WTC11 (cell line): ENCODE measurements at regions not wholly inside any gene's neighbourhood (a gene's known extent, or its start where the extent isn't known, plus 50 kb on each side); places are given as distances from the start of the nearest gene placed in this dataset.

Experiments used
- ATAC-seq: fragments of 200-7000 bp; cut with Tn5 transposase; 2 replicates; pipeline ENCODE4 v1.10.0; 2021; ENCODE audit warnings: mild to moderate bottlenecking, moderate library complexity
- CTCF ChIA-PET: fragments of 300-600 bp; sonication (Branson Sonifier 250); formaldehyde crosslinking; loops from one replicate; lab custom pipeline; 2021; ENCODE audit warnings: antibody characterized with exemption; lab: Charles Lee
- POLR2A ChIA-PET: fragments of 350-600 bp; sonication (Branson Sonifier 250); formaldehyde crosslinking; loops from one replicate; lab custom pipeline; 2021; ENCODE audit warnings: antibody characterized with exemption; lab: Charles Lee
- DNase-seq: peaks from one replicate; pipeline ENCODE4 v3.0.0; 2021; ENCODE audit warnings: low spot score
- H3K27ac Mint-ChIP-seq: 2 replicates; pipeline ENCODE4 v1.8.0; 2021; ENCODE audit warnings: mixed read lengths
- H3K27me3 Mint-ChIP-seq: 2 replicates; pipeline ENCODE4 v1.8.0; 2021; ENCODE audit warnings: low read depth, mild to moderate bottlenecking, moderate library complexity, mixed read lengths
- H3K36me3 Mint-ChIP-seq: 2 replicates; pipeline ENCODE4 v1.8.0; 2021; ENCODE audit warnings: mixed read lengths
- H3K4me1 Mint-ChIP-seq: 2 replicates; pipeline ENCODE4 v1.8.0; 2022; ENCODE audit warnings: mixed read lengths
- H3K4me3 Mint-ChIP-seq: 2 replicates; pipeline ENCODE4 v1.8.0; 2021; ENCODE audit warnings: mild to moderate bottlenecking, moderate library complexity, mixed read lengths
- H3K9me3 Mint-ChIP-seq: 2 replicates; pipeline ENCODE4 v1.8.0; 2021; ENCODE audit warnings: mixed read lengths
- AFF4 ChIP-seq: sonication (generic); formaldehyde crosslinking; IDR thresholded peaks from 2 replicates; pipeline ENCODE4 v1.8.1; 2023; ENCODE audit warnings: mild to moderate bottlenecking, missing genetic modification reagents, borderline replicate concordance
- AR ChIP-seq: fragments of 250-450 bp; sonication (Bioruptor Pico); IDR thresholded peaks from 2 replicates; pipeline ENCODE4 v1.9.0; 2021; ENCODE audit warnings: mild to moderate bottlenecking
- ATF2 ChIP-seq: sonication (generic); formaldehyde crosslinking; IDR thresholded peaks from 2 replicates; pipeline ENCODE4 v1.8.1; 2022; ENCODE audit warnings: low read depth, missing genetic modification reagents, borderline replicate concordance
- CBFB ChIP-seq: sonication (generic); formaldehyde crosslinking; IDR thresholded peaks from 2 replicates; pipeline ENCODE4 v1.8.1; 2022; ENCODE audit warnings: mild to moderate bottlenecking, low read depth, missing genetic modification reagents
- CDX4 ChIP-seq: fragments of 250-450 bp; sonication (Bioruptor Pico); IDR thresholded peaks from 2 replicates; pipeline ENCODE4 v1.9.0; 2021; ENCODE audit warnings: moderate library complexity, mild to moderate bottlenecking, inconsistent platforms, borderline replicate concordance
- ELF4 ChIP-seq: sonication (generic); formaldehyde crosslinking; IDR thresholded peaks from 2 replicates; pipeline ENCODE4 v1.8.1; 2022; ENCODE audit warnings: low read depth, mild to moderate bottlenecking, moderate library complexity, missing genetic modification reagents
- GABPB1 ChIP-seq: sonication (generic); formaldehyde crosslinking; IDR thresholded peaks from 2 replicates; pipeline ENCODE4 v1.8.1; 2023; ENCODE audit warnings: mild to moderate bottlenecking, missing genetic modification reagents
- GTF2I ChIP-seq: fragments of 250-450 bp; sonication (Bioruptor Pico); conservative IDR thresholded peaks from 2 replicates; pipeline ENCODE4 v1.4.0; 2021; ENCODE audit warnings: mild to moderate bottlenecking
- HMGXB4 ChIP-seq: sonication (generic); formaldehyde crosslinking; IDR thresholded peaks from 2 replicates; pipeline ENCODE4 v1.8.1; 2023; ENCODE audit warnings: mild to moderate bottlenecking, moderate library complexity, missing genetic modification reagents
- JUN ChIP-seq: sonication (generic); formaldehyde crosslinking; IDR thresholded peaks from 2 replicates; pipeline ENCODE4 v1.8.0; 2023; ENCODE audit warnings: mild to moderate bottlenecking, missing genetic modification reagents
- MLX ChIP-seq: sonication (generic); formaldehyde crosslinking; IDR thresholded peaks from 2 replicates; pipeline ENCODE4 v1.8.1; 2023; ENCODE audit warnings: mild to moderate bottlenecking, missing genetic modification reagents, moderate library complexity
- MXD4 ChIP-seq: fragments of 250-450 bp; sonication (Bioruptor Pico); IDR thresholded peaks from 2 replicates; pipeline ENCODE4 v1.8.0; 2021; ENCODE audit warnings: mild to moderate bottlenecking, moderate library complexity, borderline replicate concordance
- MYBL2 ChIP-seq: sonication (generic); formaldehyde crosslinking; IDR thresholded peaks from 2 replicates; pipeline ENCODE4 v1.8.1; 2023; ENCODE audit warnings: mild to moderate bottlenecking, moderate library complexity, missing genetic modification reagents
- NFE2L1 ChIP-seq: sonication (generic); formaldehyde crosslinking; IDR thresholded peaks from 2 replicates; pipeline ENCODE4 v1.8.1; 2023; ENCODE audit warnings: missing genetic modification reagents
- SMAD4 ChIP-seq: sonication (generic); formaldehyde crosslinking; IDR thresholded peaks from 2 replicates; pipeline ENCODE4 v1.8.0; 2022; ENCODE audit warnings: mild to moderate bottlenecking, missing genetic modification reagents
- USF2 ChIP-seq: sonication (generic); formaldehyde crosslinking; IDR thresholded peaks from 2 replicates; pipeline ENCODE4 v1.8.1; 2023; ENCODE audit warnings: mild to moderate bottlenecking, missing genetic modification reagents, moderate library complexity
- ZNF396 ChIP-seq: fragments of 250-450 bp; sonication (Bioruptor Pico); IDR thresholded peaks from 2 replicates; pipeline ENCODE4 v1.8.0; 2021; ENCODE audit warnings: mild to moderate bottlenecking, moderate library complexity, borderline replicate concordance
- ZNF532 ChIP-seq: fragments of 250-450 bp; sonication (Bioruptor Pico); IDR thresholded peaks from 2 replicates; pipeline ENCODE4 v1.9.0; 2021; ENCODE audit warnings: mild to moderate bottlenecking, borderline replicate concordance

GRCh38 chr5:2291146-2291840 is 408.6 kb upstream of the IRX4 start:
- Mint-ChIP-seq H3K4me3 (no peak overlapping the region), H3K36me3 (no peaks in the 10 kb centered on the region), H3K27me3 (no peaks in the 10 kb centered on the region; the same call in 1 of the 2 replicates), H3K9me3 (peaks cover 16% of the 10 kb centered on the region), H3K27ac (no peak overlapping the region), H3K4me1 (peaks cover 29% of the 10 kb centered on the region)
- no peak for DNase-seq
- ChIA-PET CTCF (no interaction called here), POLR2A (no interaction called here)
- TF ChIP-seq USF2 (no peak), ATF2 (no peak), AFF4 (CRISPR knock-in tag) (no peak), JUN (CRISPR knock-in tag) (no peak), GABPB1 (CRISPR knock-in tag) (no peak), CDX4 (no peak), NFE2L1 (no peak), SMAD4 (CRISPR knock-in tag) (no peak), MXD4 (no peak)
- ATAC-seq = no peak

GRCh38 chr5:2289380-2289779 is 406.7 kb upstream of the IRX4 start:
- no peak overlapping the region for H3K27ac Mint-ChIP-seq
- H3K36me3 Mint-ChIP-seq = no peaks in the 10 kb centered on the region
- ChIA-PET POLR2A (no interaction called here), CTCF (no interaction called here)
- H3K27me3 Mint-ChIP-seq = no peaks in the 10 kb centered on the region
- ATAC-seq = no peak
- no peak overlapping the region for H3K4me3 Mint-ChIP-seq
- no peak for DNase-seq
- peaks cover 10% of the 10 kb centered on the region for H3K4me1 Mint-ChIP-seq
- H3K9me3 Mint-ChIP-seq = peaks cover 16% of the 10 kb centered on the region
- TF ChIP-seq ZNF532 (CRISPR knock-in tag) (no peak), GTF2I (CRISPR knock-in tag) (no peak), MYBL2 (no peak), AR (CRISPR knock-in tag) (no peak), HMGXB4 (CRISPR knock-in tag) (no peak), ELF4 (no peak), ZNF396 (CRISPR knock-in tag) (no peak), CBFB (CRISPR knock-in tag) (no peak), MLX (no peak)
